ENCODE measurements at regions not wholly inside any gene's neighbourhood (a gene's known extent, or its start where the extent isn't known, plus 50 kb on each side); places are given as distances from the start of the nearest gene placed in this dataset.

- Histone ChIP-seq H2AFZ (ENCODE audit: control insufficient read depth, low read depth, low read length) (no peak overlapping the region), H3K27me3 (replicated peaks in 1 of 2; ENCODE audit: control insufficient read depth in 2 of 2, insufficient read depth in 2 of 2, low read length in 1 of 2) (no peaks in the 10 kb centered on the region), H3K4me2 (ENCODE audit: control insufficient read depth, insufficient read depth) (no peak overlapping the region), H3K4me1 (ENCODE audit: control insufficient read depth, insufficient read depth, low read length) (peaks cover 41% of the 10 kb centered on the region), H4K20me1 (ENCODE audit: control insufficient read depth, insufficient read depth) (no peaks in the 10 kb centered on the region), H3K79me2 (ENCODE audit: control insufficient read depth, insufficient read depth, low read length) (no peaks in the 10 kb centered on the region), H3K4me3 (no peak overlapping the region), H3K9me3 (replicated peaks; ENCODE audit: control insufficient read depth, insufficient read depth, low read length) (no peaks in the 10 kb centered on the region; the same call in 2 of the 3 replicates), H3K9ac (ENCODE audit: control insufficient read depth, insufficient read depth, low read length) (no peak overlapping the region), H3K36me3 (ENCODE audit: control insufficient read depth in 2 of 2, insufficient read depth in 2 of 2, low read length in 1 of 2) (no peaks in the 10 kb centered on the region), H3K27ac (ENCODE audit: control insufficient read depth, insufficient read depth) (peak overlapping the region; percentile 32; the same call in 1 of the 2 replicates)
- no peak for FAIRE-seq
- RAD21 ChIA-PET (ENCODE audit: unreplicated experiment), result interaction anchor here (0.9 to 3.9 kb wide), 3 partner anchors 11 to 95 kb away, joined by 3 to 84 read pairs (median 6); no protein-coding TSS in a partner anchor
- no peak for DNase-seq (ENCODE audit: low read depth, low spot score)
- 95% methylated on average over 2 of the region's 2 CpGs for WGBS (ENCODE audit: insufficient coverage, insufficient replicate concordance, low lambda C conversion rate, missing lambda C conversion rate)
- BruUV-seq (replicated peaks), result no TSS peak
- in situ Hi-C loops (cut with MboI), result no loop called here
- no peak for ATAC-seq
- SMC1A ChIA-PET (ENCODE audit: uncharacterized antibody, unreplicated experiment), result interaction anchor here (0.7 to 3.9 kb wide), 10 partner anchors 10 to 286 kb away, joined by 3 to 150 read pairs (median 4); no protein-coding TSS in a partner anchor
- CTCF ChIA-PET, result interaction anchor here (0.7 to 4.5 kb wide), 4 partner anchors 8 to 200 kb away, joined by 3 to 54 read pairs (median 4); no protein-coding TSS in a partner anchor
- intact Hi-C loops (cut with micrococcal nuclease; ENCODE audit: unreplicated experiment), result no loop called here
- POLR2A ChIA-PET, result interaction anchor here (3.8 kb wide), 1 partner anchor 11 kb away, joined by 36 read pairs; no protein-coding TSS in a partner anchor
- no peak for TF ChIP-seq SRF (IDR thresholded peaks at IDR 0.05; ENCODE audit: low read depth in 2 of 2, low read length in 2 of 2)
- TF ChIP-seq MEF2A (IDR thresholded peaks at IDR 0.05; ENCODE audit: insufficient read depth, low read depth, low read length), result no peak
- TF ChIP-seq DPF2 (IDR thresholded peaks at IDR 0.05), result no peak
- no peak for TF ChIP-seq SMAD5 (IDR thresholded peaks at IDR 0.05; ENCODE audit: low read depth)
- no peak for TF ChIP-seq HDAC6 (IDR thresholded peaks at IDR 0.05; ENCODE audit: unreplicated experiment)
- no peak for TF ChIP-seq PKNOX1 (IDR thresholded peaks at IDR 0.05)
- TF ChIP-seq FOS (IDR thresholded peaks at IDR 0.05; ENCODE audit: borderline replicate concordance, extremely low read depth, insufficient read length), result no peak
- no peak for TF ChIP-seq SKIL (IDR thresholded peaks at IDR 0.05; ENCODE audit: low read depth, poor library complexity, severe bottlenecking)
- TF ChIP-seq NFXL1 (IDR thresholded peaks at IDR 0.05; ENCODE audit: borderline replicate concordance), result no peak
- no peak for TF ChIP-seq JUNB (IDR thresholded peaks at IDR 0.05)
- no peak for TF ChIP-seq ATF2 (IDR thresholded peaks at IDR 0.05; ENCODE audit: low read length)
- no peak for TF ChIP-seq NKRF (conservative IDR thresholded peaks at IDR 0.05)
- no peak for TF ChIP-seq MEF2B (IDR thresholded peaks at IDR 0.05; ENCODE audit: partially characterized antibody, poor library complexity, severe bottlenecking)
- TF ChIP-seq BHLHE40 (IDR thresholded peaks at IDR 0.05; ENCODE audit: borderline replicate concordance in 1 of 2, low read depth in 2 of 2, low read length in 1 of 2), result no peak
- TF ChIP-seq CBX5 (IDR thresholded peaks at IDR 0.05; ENCODE audit: low read depth), result no peak
Measured at GRCh38 chr4:113826421-113826820, 64.9 kb upstream of the CAMK2D start.
